ENCODE measurements at regions not wholly inside any gene's neighbourhood (a gene's known extent, or its start where the extent isn't known, plus 50 kb on each side); places are given as distances from the start of the nearest gene placed in this dataset.

- DNase-seq (ENCODE audit: insufficient read length, low spot score) (no peak), FAIRE-seq (peak; percentile 23)
- TF ChIP-seq PAX5 (IDR thresholded peaks at IDR 0.05; ENCODE audit: insufficient read depth, low read length, severe bottlenecking) (no peak), POLR2AphosphoS5 (IDR thresholded peaks at IDR 0.05; ENCODE audit: low read depth, low read length) (no peak), POLR2A (IDR thresholded peaks at IDR 0.05; ENCODE audit: low read depth, low read length) (no peak), POU2F2 (IDR thresholded peaks at IDR 0.05; ENCODE audit: low read depth, low read length) (no peak), TAF1 (IDR thresholded peaks at IDR 0.05; ENCODE audit: low read depth, low read length) (no peak)
Observed at GRCh38 chr6:129943637-129944271, 74.6 kb upstream of the L3MBTL3 start.

GRCh38 chr6:129940454-129941195, 77.8 kb upstream of the L3MBTL3 start:
- FAIRE-seq = no peak
- DNase-seq (ENCODE audit: insufficient read length, low spot score) = no peak
- no peak for TF ChIP-seq POU2F2 (IDR thresholded peaks at IDR 0.05; ENCODE audit: low read depth, low read length)

DNA sequence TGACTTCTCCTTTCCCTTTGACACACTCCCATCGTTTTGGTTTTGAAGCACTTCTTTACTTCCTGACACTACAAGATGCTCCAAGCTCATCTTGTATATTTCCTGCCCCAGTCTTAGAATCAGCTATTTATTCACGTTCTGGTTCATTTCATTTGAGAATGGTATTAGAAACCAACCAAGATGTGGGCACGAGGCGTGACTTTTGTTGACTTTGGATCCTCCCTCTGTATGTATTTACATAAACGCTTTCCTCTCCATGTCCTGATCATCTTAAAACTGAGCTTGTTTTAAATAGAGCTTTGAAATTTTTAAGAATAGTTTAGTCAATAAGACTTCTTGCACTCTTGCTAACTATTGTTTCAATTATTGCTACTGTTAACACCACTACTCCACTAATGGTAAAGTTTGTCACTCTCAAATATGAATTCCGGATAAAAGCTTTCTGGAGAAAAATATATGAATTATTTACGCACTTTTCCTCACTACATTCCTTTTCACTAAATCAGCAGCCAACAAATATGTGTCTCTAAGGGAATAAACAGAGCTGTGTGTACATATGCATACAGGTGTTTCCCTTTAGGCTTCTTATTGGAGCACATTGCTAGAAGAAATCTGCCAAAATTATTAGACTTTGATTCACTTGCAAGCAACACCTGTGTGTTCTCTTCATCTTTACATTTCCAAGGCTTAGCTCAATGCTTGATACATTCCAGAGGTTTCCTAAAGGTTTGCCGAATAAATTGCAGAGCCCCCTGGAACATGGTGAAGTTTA, 77.3 kb upstream of the TMEM244 start:
- TF ChIP-seq PAX5 (IDR thresholded peaks at IDR 0.05; ENCODE audit: insufficient read depth, low read length, severe bottlenecking) = no peak
- TF ChIP-seq POU2F2 (IDR thresholded peaks at IDR 0.05; ENCODE audit: low read depth, low read length) = no peak
- no peak for TF ChIP-seq POLR2AphosphoS5 (IDR thresholded peaks at IDR 0.05; ENCODE audit: low read depth, low read length)
- TF ChIP-seq POLR2A (IDR thresholded peaks at IDR 0.05; ENCODE audit: low read depth, low read length) = no peak
- no peak for TF ChIP-seq SPI1 (IDR thresholded peaks at IDR 0.05; ENCODE audit: low read depth, low read length)
- TF ChIP-seq TAF1 (IDR thresholded peaks at IDR 0.05; ENCODE audit: low read depth, low read length) = no peak
- peak; percentile 26 for FAIRE-seq
- no peak for DNase-seq (ENCODE audit: insufficient read length, low spot score)

GRCh38 chr6:129936329-129937165, 75.4 kb upstream of the TMEM244 start:
- DNase-seq (ENCODE audit: insufficient read length, low spot score) = no peak
- FAIRE-seq = peak; percentile 83
- TF ChIP-seq POLR2A (IDR thresholded peaks at IDR 0.05; ENCODE audit: low read depth, low read length) = no peak
- TF ChIP-seq PAX5 (IDR thresholded peaks at IDR 0.05; ENCODE audit: insufficient read depth, low read length, severe bottlenecking) = no peak
- TF ChIP-seq SPI1 (IDR thresholded peaks at IDR 0.05; ENCODE audit: low read depth, low read length) = no peak

DNA sequence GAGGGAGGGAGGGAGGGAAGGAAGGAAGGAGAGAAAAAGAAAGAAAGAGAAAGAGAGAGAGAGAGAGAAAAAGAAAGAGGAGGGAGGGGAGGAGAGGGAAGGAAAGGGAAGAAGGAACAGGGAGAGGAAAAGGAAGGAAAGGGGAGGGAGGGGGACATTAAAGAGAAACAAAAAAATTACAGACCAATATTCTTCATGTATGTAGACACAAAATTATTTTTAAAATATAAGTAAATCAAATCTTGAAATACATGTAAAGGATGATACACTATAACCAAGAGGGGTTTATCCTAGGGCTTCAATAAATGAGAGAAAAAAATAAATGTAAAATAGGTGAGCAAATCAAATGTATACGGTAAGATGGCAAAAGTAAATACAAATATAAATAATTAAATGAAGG, 71.2 kb upstream of the TMEM244 start:
- FAIRE-seq = no peak
- DNase-seq (ENCODE audit: insufficient read length, low spot score) = no peak
- TF ChIP-seq POU2F2 (IDR thresholded peaks at IDR 0.05; ENCODE audit: low read depth, low read length) (no peak), TAF1 (IDR thresholded peaks at IDR 0.05; ENCODE audit: low read depth, low read length) (no peak), SPI1 (IDR thresholded peaks at IDR 0.05; ENCODE audit: low read depth, low read length) (no peak), PAX5 (IDR thresholded peaks at IDR 0.05; ENCODE audit: insufficient read depth, low read length, severe bottlenecking) (no peak), POLR2A (IDR thresholded peaks at IDR 0.05; ENCODE audit: low read depth, low read length) (no peak), POLR2AphosphoS5 (IDR thresholded peaks at IDR 0.05; ENCODE audit: low read depth, low read length) (no peak)

- FAIRE-seq (no peak), DNase-seq (ENCODE audit: insufficient read length, low spot score) (no peak)
- TF ChIP-seq PAX5 (IDR thresholded peaks at IDR 0.05; ENCODE audit: insufficient read depth, low read length, severe bottlenecking) (no peak), TAF1 (IDR thresholded peaks at IDR 0.05; ENCODE audit: low read depth, low read length) (no peak), POLR2AphosphoS5 (IDR thresholded peaks at IDR 0.05; ENCODE audit: low read depth, low read length) (no peak), POLR2A (IDR thresholded peaks at IDR 0.05; ENCODE audit: low read depth, low read length) (no peak), POU2F2 (IDR thresholded peaks at IDR 0.05; ENCODE audit: low read depth, low read length) (no peak), SPI1 (IDR thresholded peaks at IDR 0.05; ENCODE audit: low read depth, low read length) (no peak)
Observed at GRCh38 chr6:129929433-129929832, 68.3 kb upstream of the TMEM244 start.

- DNase-seq (ENCODE audit: insufficient read length, low spot score) = no peak
- no peak for TF ChIP-seq SPI1 (IDR thresholded peaks at IDR 0.05; ENCODE audit: low read depth, low read length)
- no peak for TF ChIP-seq PAX5 (IDR thresholded peaks at IDR 0.05; ENCODE audit: insufficient read depth, low read length, severe bottlenecking)
- TF ChIP-seq POU2F2 (IDR thresholded peaks at IDR 0.05; ENCODE audit: low read depth, low read length) = no peak
- no peak for FAIRE-seq
Observed at GRCh38 chr6:129923530-129924250, 62.6 kb upstream of the TMEM244 start.

DNA sequence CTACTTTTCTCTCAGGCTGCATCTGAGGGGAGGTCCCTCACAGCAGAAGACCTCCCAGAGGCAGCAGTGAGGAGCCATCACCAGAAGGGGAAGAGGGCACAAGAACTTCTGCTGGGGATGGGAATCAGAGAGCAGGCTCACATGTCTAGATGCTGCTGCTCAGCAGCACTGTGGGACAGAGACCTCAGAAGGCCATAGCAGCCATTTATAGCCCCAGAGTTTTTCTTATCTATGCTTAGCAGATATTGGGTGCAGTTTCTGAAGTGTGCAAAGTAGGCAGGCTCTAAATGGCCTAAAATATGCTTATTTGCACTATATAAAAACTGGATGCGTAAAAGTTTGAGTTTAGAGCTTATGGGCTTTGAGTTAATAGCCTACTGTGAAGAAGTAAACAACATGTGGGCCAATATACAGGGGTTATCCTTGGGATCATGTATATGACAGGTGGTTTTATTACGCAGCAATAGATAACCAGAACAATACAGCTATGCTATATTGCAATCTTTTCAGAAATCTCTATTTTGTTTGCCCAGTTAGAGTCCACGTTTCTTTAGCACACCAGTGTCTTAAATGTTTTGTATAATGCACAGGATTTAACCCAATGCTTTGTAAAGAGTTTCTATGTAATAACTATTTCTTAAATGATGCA, 60.2 kb upstream of the TMEM244 start:
- FAIRE-seq = no peak
- no peak for DNase-seq (ENCODE audit: insufficient read length, low spot score)
- no peak for TF ChIP-seq SPI1 (IDR thresholded peaks at IDR 0.05; ENCODE audit: low read depth, low read length)
